ENCODE measurements at regions not wholly inside any gene's neighbourhood (a gene's known extent, or its start where the extent isn't known, plus 50 kb on each side); places are given as distances from the start of the nearest gene placed in this dataset.

- no peak overlapping the region for H3K27ac ChIP-seq (ENCODE audit: insufficient read depth in 1 of 2, low read depth in 1 of 2, low read length in 2 of 2, poor library complexity in 1 of 2, severe bottlenecking in 2 of 2)
- WGBS (ENCODE audit: insufficient coverage) = 96% methylated on average over 6 of the region's 6 CpGs
- no peak for DNase-seq
- no peaks in the 10 kb centered on the region for H3K4me1 ChIP-seq (ENCODE audit: control extremely low read depth in 1 of 4, control insufficient read depth in 4 of 4, insufficient read depth in 4 of 4, low read length in 3 of 4)
- no peaks in the 10 kb centered on the region for H3K9me3 ChIP-seq (ENCODE audit: control extremely low read depth in 1 of 5, control insufficient read depth in 4 of 5, insufficient read depth in 2 of 5, low read depth in 1 of 5, low read length in 4 of 5)
- POLR2A ChIA-PET = no interaction called here
- no peak overlapping the region for H3K4me3 ChIP-seq (ENCODE audit: control insufficient read depth in 1 of 7, extremely low read depth in 1 of 7, insufficient read depth in 4 of 7, low read depth in 2 of 7, low read length in 6 of 7)
- CTCF ChIA-PET = no interaction called here
- peaks cover 0 to 19% (median 3%) of the 10 kb centered on the region in 5 experiments for H3K27me3 ChIP-seq (replicated peaks in 2 of 5; ENCODE audit: control insufficient read depth in 4 of 5, insufficient read depth in 5 of 5, low read length in 4 of 5)
- no peaks in the 10 kb centered on the region for H3K36me3 ChIP-seq (ENCODE audit: control insufficient read depth in 4 of 4, insufficient read depth in 4 of 4, low read length in 3 of 4)
Measured at GRCh38 chr21:36646645-36647044, 52.3 kb upstream of the SIM2 start.

- no peak for DNase-seq
- no peaks in the 10 kb centered on the region for H3K4me1 ChIP-seq (ENCODE audit: control extremely low read depth in 1 of 4, control insufficient read depth in 4 of 4, insufficient read depth in 4 of 4, low read length in 3 of 4)
- no peak overlapping the region for H3K4me3 ChIP-seq (ENCODE audit: control insufficient read depth in 1 of 7, extremely low read depth in 1 of 7, insufficient read depth in 4 of 7, low read depth in 2 of 7, low read length in 6 of 7)
- H3K27ac ChIP-seq (ENCODE audit: insufficient read depth in 1 of 2, low read depth in 1 of 2, low read length in 2 of 2, poor library complexity in 1 of 2, severe bottlenecking in 2 of 2) = no peak overlapping the region
- peaks cover 0 to 19% (median 3%) of the 10 kb centered on the region in 5 experiments for H3K27me3 ChIP-seq (replicated peaks in 2 of 5; ENCODE audit: control insufficient read depth in 4 of 5, insufficient read depth in 5 of 5, low read length in 4 of 5)
- no peaks in the 10 kb centered on the region for H3K36me3 ChIP-seq (ENCODE audit: control insufficient read depth in 4 of 4, insufficient read depth in 4 of 4, low read length in 3 of 4)
- ChIA-PET CTCF (interaction anchor here (1.2 kb wide), 1 partner anchor 17 kb away, joined by 6 read pairs; no protein-coding TSS in a partner anchor), POLR2A (no interaction called here)
- H3K9me3 ChIP-seq (ENCODE audit: control extremely low read depth in 1 of 5, control insufficient read depth in 4 of 5, insufficient read depth in 2 of 5, low read depth in 1 of 5, low read length in 4 of 5) = no peaks in the 10 kb centered on the region
- WGBS (ENCODE audit: insufficient coverage) = 47% methylated on average over 11 of the region's 15 CpGs
Measured at GRCh38 chr21:36647279-36648093, 51.4 kb upstream of the SIM2 start.
